ENCODE measurements at regions not wholly inside any gene's neighbourhood (a gene's known extent, or its start where the extent isn't known, plus 50 kb on each side); places are given as distances from the start of the nearest gene placed in this dataset.
"Not testable (repeated sequence)": the region's sequence is repeated elsewhere in the genome, so short reads cannot be mapped to it uniquely, and the experiment has no call there.

DNA sequence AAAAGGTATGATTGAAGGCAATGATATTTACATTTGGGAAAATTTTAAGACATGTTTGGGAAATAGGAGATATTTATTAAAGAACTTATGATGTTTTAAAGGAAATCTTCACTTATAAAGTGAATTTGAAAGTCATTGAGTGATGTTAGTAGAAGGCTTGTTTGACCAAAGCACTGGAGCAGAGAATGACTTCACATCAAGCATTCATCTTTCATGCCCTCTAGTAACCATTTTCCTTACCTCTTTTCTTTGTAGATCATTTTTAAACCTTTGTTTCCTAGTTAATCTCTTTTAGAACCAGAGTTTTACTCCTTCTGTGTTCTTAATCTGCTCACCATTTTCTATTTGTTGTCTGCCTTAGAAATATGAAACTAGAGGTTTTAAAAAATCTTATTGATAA, 111.3 kb upstream of the FOXP2 start:
- Mint-ChIP-seq H3K27ac (no peak overlapping the region), H3K27me3 (no peaks in the 10 kb centered on the region), H3K4me3 (no peak overlapping the region), H3K9me3 (no peaks in the 10 kb centered on the region), H3K36me3 (no peaks in the 10 kb centered on the region), H3K4me1 (no peaks in the 10 kb centered on the region)
- ATAC-seq: no peak

DNA sequence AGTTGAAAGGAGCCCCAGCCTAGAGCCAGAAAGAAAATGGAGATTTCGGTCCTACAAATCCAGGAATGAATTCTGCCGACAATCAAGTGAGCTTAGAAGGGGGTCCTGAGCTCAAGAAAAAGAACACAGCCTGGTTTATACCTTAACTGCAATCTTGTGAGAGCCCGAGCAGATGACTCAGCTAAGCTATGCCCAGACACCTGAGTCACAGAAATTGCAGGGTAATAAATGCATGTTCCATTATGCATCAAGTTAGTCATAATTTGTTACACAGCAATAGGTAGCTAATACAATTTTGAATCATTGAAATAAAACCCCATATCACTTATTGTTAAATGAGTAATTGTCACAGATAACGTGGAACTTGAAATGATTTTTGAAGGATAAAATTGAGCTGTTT, 111.8 kb upstream of the FOXP2 start:
- Mint-ChIP-seq H3K9me3 (no peaks in the 10 kb centered on the region), H3K27ac (no peak overlapping the region), H3K27me3 (no peaks in the 10 kb centered on the region), H3K36me3 (no peaks in the 10 kb centered on the region), H3K4me1 (no peaks in the 10 kb centered on the region), H3K4me3 (no peak overlapping the region)
- ATAC-seq: no peak

GRCh38 chr7:114298011-114298410, 116.6 kb upstream of the FOXP2 start:
- ATAC-seq: no peak
- Mint-ChIP-seq H3K36me3 (no peaks in the 10 kb centered on the region), H3K9me3 (no peaks in the 10 kb centered on the region), H3K27me3 (no peaks in the 10 kb centered on the region), H3K4me1 (no peaks in the 10 kb centered on the region), H3K4me3 (no peak overlapping the region), H3K27ac (no peak overlapping the region)

DNA sequence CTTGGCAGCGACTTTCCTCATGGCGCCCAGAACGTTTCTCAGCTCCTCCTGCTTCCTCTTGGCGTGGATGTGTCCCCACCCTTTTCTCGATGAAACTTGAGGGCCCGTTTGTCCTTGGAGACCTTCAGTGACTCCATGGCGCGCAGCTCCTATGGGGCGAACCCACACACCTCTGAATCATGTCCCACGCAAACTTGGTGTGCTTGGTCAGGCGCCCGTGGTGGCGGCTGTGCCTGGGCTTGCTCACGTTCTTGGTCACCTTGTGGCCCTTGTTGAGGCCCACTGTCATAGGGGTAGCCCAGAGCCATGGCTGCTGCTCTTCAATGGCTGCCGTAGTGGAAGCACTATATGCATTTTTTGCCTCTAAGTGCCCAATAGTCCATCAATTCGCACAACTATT, 117.5 kb upstream of the FOXP2 start:
- H3K27me3 Mint-ChIP-seq: no peaks in the 10 kb centered on the region
- no peaks in the 10 kb centered on the region for H3K36me3 Mint-ChIP-seq
- no peaks in the 10 kb centered on the region for H3K4me1 Mint-ChIP-seq
- H3K9me3 Mint-ChIP-seq: no peaks in the 10 kb centered on the region
- no peak overlapping the region for H3K27ac Mint-ChIP-seq
- no peak overlapping the region for H3K4me3 Mint-ChIP-seq
- no peak for ATAC-seq

DNA sequence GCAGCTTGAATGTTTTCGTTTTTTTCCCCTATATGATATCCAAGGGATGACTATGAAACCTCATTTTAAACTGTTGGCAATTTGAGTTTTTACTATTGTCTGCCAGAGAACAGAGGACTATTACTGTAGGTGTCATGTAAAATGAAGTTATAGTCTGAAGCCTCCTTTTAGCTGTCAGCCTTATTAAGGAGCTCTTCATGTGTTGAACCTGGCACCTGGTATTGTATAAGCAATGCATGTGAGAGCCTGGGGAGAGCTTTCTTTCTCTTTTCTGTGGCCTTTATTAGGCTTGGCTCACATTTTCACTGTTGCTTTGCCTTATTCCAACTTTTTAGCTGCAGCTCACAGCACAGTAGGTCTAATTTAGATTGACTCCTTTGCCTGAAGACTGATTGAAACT, 119.1 kb upstream of the FOXP2 start:
- no peak overlapping the region for H3K27ac Mint-ChIP-seq
- H3K4me1 Mint-ChIP-seq: no peaks in the 10 kb centered on the region
- H3K4me3 Mint-ChIP-seq: no peak overlapping the region
- H3K27me3 Mint-ChIP-seq: no peaks in the 10 kb centered on the region
- ATAC-seq: no peak
- no peaks in the 10 kb centered on the region for H3K9me3 Mint-ChIP-seq
- no peaks in the 10 kb centered on the region for H3K36me3 Mint-ChIP-seq

- no peaks in the 10 kb centered on the region for H3K9me3 Mint-ChIP-seq
- ATAC-seq: no peak
- no peak overlapping the region for H3K27ac Mint-ChIP-seq
- no peaks in the 10 kb centered on the region for H3K27me3 Mint-ChIP-seq
- no peaks in the 10 kb centered on the region for H3K4me1 Mint-ChIP-seq
- H3K4me3 Mint-ChIP-seq: no peak overlapping the region
- H3K36me3 Mint-ChIP-seq: no peaks in the 10 kb centered on the region
Observed at GRCh38 chr7:114294036-114294435, 120.6 kb upstream of the FOXP2 start.

GRCh38 chr7:114293289-114294012, 121.2 kb upstream of the FOXP2 start:
- no peaks in the 10 kb centered on the region for H3K4me1 Mint-ChIP-seq
- no peak overlapping the region for H3K27ac Mint-ChIP-seq
- H3K4me3 Mint-ChIP-seq: no peak overlapping the region
- H3K9me3 Mint-ChIP-seq: no peaks in the 10 kb centered on the region
- no peaks in the 10 kb centered on the region for H3K27me3 Mint-ChIP-seq
- no peaks in the 10 kb centered on the region for H3K36me3 Mint-ChIP-seq
- ATAC-seq: no peak

GRCh38 chr7:114279901-114280300, 134.7 kb upstream of the FOXP2 start:
- no peak for ATAC-seq
- Mint-ChIP-seq H3K27me3 (no peaks in the 10 kb centered on the region), H3K4me1 (no peaks in the 10 kb centered on the region), H3K36me3 (no peaks in the 10 kb centered on the region), H3K9me3 (no peaks in the 10 kb centered on the region), H3K4me3 (no peak overlapping the region), H3K27ac (no peak overlapping the region)

- Mint-ChIP-seq H3K9me3 (peaks cover 3% of the 10 kb centered on the region), H3K27ac (no peak overlapping the region), H3K4me3 (no peak overlapping the region), H3K36me3 (no peaks in the 10 kb centered on the region), H3K27me3 (no peaks in the 10 kb centered on the region), H3K4me1 (no peaks in the 10 kb centered on the region)
- no peak for ATAC-seq
Observed at GRCh38 chr7:114273218-114273617, 141.4 kb upstream of the FOXP2 start.

GRCh38 chr7:114269714-114270113, 144.9 kb upstream of the FOXP2 start:
- H3K4me1 Mint-ChIP-seq: no peaks in the 10 kb centered on the region
- ATAC-seq: no peak
- H3K27me3 Mint-ChIP-seq: no peaks in the 10 kb centered on the region
- H3K4me3 Mint-ChIP-seq: no peak overlapping the region
- peaks cover 5% of the 10 kb centered on the region for H3K9me3 Mint-ChIP-seq
- H3K36me3 Mint-ChIP-seq: no peaks in the 10 kb centered on the region
- H3K27ac Mint-ChIP-seq: no peak overlapping the region

DNA sequence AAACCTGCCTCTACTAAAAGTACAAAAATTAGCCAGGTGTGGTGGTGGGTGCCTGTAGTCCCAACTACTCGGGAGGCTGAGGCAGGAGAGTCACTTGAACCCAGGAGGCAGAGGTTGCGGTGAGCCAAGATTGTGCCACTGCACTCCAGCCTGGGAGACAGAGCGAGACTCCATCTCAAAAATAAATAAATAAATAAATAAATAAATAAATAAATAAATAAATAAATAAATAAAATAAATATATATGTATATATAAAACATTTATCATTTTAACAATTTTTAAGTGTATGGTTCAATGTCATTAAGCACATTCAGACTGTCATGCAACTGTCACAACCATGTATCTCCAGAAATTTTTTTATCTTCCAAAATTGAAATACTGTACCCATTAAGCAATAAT, 147.1 kb upstream of the FOXP2 start:
- not testable (repeated sequence) for H3K27ac Mint-ChIP-seq, H3K4me1 Mint-ChIP-seq, H3K27me3 Mint-ChIP-seq, H3K4me3 Mint-ChIP-seq, H3K9me3 Mint-ChIP-seq, H3K36me3 Mint-ChIP-seq, ATAC-seq

DNA sequence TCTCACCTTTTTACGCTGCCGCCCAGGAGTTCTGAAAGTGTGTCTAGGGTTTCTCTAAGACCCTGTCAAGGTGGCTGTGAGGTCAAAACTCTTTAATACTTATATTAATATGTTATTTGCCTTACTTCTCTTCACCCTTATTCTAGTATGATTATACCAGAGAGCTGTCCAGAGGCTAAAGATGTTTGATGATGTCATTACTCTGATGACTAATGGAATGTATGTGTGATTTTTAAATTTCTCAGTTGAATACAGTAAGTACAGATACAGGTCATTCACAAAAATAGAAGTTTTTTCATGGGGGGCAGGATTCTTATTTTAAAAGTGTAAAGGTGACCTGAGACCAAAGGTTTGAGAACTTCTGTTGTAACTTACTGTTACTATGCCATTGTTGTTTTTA, 150.6 kb upstream of the FOXP2 start:
- H3K27me3 Mint-ChIP-seq: no peaks in the 10 kb centered on the region
- no peaks in the 10 kb centered on the region for H3K4me1 Mint-ChIP-seq
- no peak for ATAC-seq
- H3K9me3 Mint-ChIP-seq: peaks cover 5% of the 10 kb centered on the region
- H3K27ac Mint-ChIP-seq: no peak overlapping the region
- no peaks in the 10 kb centered on the region for H3K36me3 Mint-ChIP-seq
- no peak overlapping the region for H3K4me3 Mint-ChIP-seq

DNA sequence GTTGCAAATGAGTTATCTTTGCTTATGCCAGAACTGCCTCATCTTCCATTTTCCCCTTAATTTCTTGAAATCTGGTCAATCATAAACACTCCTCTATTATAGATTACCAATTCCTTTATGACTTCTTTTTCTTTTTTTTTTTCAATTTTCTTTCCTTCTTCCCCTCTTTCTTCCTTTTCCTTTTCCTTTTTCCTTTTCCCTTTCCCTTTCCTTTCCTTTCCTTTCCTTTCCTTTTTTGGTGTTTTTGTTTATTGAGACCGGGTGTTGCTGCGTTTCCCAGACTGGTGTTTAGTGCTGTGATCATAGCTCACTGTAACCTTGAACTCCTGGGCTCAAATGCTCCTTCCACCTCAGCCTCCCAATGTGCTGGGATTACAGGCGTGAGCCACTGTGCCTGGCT, 151.4 kb upstream of the FOXP2 start:
- Mint-ChIP-seq H3K27ac (no peak overlapping the region), H3K9me3 (peaks cover 2% of the 10 kb centered on the region), H3K27me3 (no peaks in the 10 kb centered on the region), H3K4me1 (no peaks in the 10 kb centered on the region), H3K4me3 (no peak overlapping the region), H3K36me3 (no peaks in the 10 kb centered on the region)
- ATAC-seq: no peak

GRCh38 chr7:114255404-114255841, 159.2 kb upstream of the FOXP2 start:
- ATAC-seq: no peak
- Mint-ChIP-seq H3K4me3 (no peak overlapping the region), H3K27me3 (peaks cover 8% of the 10 kb centered on the region), H3K4me1 (no peaks in the 10 kb centered on the region), H3K9me3 (peaks cover 5% of the 10 kb centered on the region), H3K36me3 (no peaks in the 10 kb centered on the region), H3K27ac (no peak overlapping the region)

DNA sequence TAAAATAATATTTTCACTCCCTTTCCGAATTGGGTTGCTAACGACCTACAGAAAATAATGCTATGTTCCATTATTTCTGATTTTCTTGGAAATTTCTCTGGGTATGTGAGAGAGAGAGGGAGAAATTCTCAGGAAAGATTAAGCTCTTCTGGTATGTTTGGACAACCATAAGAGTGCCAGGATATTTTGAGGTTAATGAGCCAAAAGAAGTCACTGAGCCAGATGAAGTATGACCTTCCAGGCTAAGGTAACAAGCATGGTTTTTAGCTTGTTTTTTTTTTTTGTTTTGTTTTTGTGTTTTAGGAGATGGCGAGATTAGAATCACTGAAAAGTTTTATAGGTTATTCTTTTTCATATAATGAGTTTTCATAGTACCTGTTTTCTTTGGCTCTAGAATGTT, 171.0 kb upstream of the FOXP2 start:
- no peak overlapping the region for H3K27ac Mint-ChIP-seq
- ATAC-seq: no peak
- no peaks in the 10 kb centered on the region for H3K9me3 Mint-ChIP-seq
- no peak overlapping the region for H3K4me3 Mint-ChIP-seq
- no peaks in the 10 kb centered on the region for H3K36me3 Mint-ChIP-seq
- H3K4me1 Mint-ChIP-seq: no peaks in the 10 kb centered on the region
- H3K27me3 Mint-ChIP-seq: no peaks in the 10 kb centered on the region

DNA sequence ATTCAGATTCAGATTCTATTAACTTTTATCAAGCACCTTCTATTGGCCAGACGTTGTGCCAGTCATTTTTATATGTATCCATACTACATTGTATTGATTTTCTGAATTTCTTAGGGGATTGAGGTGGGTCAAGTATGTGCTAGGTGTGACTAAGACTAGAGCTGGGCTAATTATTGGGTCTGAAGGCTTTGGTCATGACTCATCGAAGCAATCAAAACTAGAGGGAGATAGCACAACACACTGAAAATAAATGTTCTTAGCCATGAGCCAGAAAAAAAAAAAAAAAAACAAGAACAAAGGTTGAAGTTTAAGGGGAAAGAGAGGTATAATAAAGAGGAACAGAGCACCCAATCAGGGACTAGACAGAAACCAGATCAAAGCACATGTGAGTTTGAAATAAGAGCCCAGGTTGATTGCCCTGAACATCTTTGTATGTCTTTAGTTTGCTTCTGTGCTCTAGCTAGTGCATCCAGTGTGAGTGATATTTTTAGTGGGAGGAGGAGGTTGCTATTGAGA, 171.6 kb upstream of the FOXP2 start:
- no peaks in the 10 kb centered on the region for H3K27me3 Mint-ChIP-seq
- H3K27ac Mint-ChIP-seq: no peak overlapping the region
- ATAC-seq: no peak
- H3K4me1 Mint-ChIP-seq: no peaks in the 10 kb centered on the region
- no peak overlapping the region for H3K4me3 Mint-ChIP-seq
- H3K9me3 Mint-ChIP-seq: no peaks in the 10 kb centered on the region
- H3K36me3 Mint-ChIP-seq: no peaks in the 10 kb centered on the region
